Endometrial microvascular endothelial cells (primary cell): ENCODE measurements at regions not wholly inside any gene's neighbourhood (a gene's known extent, or its start where the extent isn't known, plus 50 kb on each side); places are given as distances from the start of the nearest gene placed in this dataset.

ENCODE experiments used
- in situ Hi-C: cut with HindIII; loops from 2 replicates; pipeline ENCODE4 v1.10.0; 2017; ENCODE audit warnings: low sequenced_read_pairs, low pct_unique_long_range_greater_than_20kb; ENCODE audit errors: inconsistent ontology term

DNA sequence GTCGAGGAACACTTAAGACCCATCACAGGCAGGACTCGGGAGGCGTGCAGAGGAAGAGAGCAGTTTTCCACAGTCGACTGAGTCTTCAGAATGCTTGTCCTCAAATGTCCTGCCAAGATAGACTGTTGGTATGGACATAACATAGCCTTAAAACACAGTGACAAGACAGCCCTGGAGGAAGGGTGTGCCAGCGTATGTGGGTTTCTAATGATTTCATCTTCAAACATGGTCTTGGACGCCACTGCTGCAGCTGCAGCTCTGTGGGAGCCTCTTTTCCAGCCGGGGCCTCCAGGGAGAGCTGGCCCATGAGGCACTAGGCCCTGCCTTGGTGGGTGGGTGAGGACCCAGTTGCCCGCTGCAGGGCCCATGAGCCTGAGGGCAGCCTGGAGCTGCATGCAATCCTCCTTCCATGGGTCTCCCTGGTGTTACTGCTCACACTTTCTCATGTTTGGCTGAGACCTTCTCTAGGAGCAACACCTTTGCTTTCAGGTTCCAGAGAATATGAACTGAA is 198.6 kb downstream of the KLF13 start:
- in situ Hi-C loops: no loop called here

DNA sequence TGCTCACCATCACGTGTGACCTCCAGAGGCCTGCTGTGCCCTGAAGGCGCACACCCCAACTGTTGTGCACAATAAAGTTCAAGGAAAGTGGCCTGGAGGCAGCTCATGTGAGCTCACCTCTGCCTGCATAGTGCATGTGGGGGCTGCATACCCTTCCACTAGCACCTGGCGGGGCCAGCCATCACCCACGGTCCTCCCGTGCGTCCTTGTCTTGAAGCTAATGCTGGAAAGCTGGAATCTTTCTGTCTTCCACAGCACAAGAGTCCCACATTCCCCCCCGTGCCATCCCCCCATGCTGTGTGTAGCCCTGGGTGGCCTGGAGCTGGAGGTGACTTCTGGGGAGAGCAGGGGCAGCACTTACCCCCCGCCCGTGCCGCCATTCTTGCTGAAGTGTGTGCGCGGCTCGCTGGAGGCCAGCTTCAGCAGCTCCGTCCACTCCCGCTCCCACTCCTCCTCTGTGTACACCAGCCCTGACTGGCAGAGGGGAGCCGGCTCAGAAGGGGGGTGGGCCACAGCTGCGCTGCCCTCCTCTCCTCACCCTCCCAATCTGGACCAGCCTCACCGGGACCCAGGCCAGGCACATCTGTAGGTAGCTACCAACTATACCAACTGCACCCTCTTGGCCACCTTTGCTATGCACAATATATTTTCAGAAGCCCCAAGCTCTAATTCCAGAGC is 199.5 kb downstream of the KLF13 start:
- in situ Hi-C loops: no loop called here

DNA sequence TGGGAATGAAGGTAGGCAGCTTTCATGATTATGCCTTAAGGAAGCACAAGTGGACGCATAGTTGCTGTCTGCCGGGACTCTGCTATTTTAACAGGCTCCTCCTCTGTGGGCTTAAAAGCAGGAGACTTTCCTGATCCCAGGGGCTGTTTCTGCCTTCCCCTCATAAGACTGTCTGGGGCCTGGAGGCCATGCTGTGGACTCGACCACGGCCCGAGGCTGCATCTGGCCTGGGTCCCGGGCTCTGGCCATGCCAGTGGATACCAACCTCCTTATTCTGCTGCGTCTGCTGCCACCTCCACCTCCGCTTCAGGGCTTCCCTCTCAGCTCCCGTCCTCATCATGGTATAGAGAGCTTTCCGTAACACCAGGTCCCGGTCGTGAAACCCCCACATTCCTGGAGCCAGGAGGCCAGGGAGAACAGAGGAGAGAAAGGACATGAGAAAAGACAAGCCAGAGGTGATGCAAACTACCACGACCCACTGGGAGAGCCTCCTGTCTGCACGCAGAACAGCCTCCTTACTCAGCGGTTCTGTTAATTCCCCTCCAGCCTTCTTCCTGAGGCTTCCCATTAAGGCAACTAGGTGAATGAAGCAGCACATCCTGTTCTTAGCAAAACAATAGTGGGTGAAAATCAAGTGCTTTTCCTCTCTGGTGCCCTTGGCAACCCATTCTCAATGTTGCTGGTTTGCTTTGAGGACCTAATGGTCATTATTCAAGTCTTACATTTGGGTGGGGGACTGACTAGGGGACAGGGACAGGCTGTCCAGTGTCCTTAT is 200.5 kb downstream of the KLF13 start:
- in situ Hi-C loops: no loop called here

DNA sequence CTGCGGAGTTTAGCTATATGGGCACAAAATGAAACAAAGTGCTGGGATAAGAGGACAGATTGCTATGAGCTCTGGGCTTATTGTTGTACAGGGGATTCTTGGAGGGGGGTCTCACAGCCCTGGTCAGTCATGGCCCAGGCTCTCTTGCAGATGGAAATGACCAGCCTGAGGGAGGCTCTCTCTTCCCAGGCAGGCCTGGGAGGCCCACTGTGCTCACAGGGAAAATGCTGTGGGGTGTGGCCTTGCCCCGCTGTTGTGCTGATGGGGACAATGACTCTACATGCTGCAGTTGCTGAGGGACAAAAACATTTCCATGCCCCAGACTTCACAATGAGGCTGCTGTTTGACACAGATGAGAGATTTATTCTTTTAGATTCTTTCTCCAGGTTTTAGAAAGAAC is 202.2 kb downstream of the KLF13 start:
- in situ Hi-C loops: no loop called here

DNA sequence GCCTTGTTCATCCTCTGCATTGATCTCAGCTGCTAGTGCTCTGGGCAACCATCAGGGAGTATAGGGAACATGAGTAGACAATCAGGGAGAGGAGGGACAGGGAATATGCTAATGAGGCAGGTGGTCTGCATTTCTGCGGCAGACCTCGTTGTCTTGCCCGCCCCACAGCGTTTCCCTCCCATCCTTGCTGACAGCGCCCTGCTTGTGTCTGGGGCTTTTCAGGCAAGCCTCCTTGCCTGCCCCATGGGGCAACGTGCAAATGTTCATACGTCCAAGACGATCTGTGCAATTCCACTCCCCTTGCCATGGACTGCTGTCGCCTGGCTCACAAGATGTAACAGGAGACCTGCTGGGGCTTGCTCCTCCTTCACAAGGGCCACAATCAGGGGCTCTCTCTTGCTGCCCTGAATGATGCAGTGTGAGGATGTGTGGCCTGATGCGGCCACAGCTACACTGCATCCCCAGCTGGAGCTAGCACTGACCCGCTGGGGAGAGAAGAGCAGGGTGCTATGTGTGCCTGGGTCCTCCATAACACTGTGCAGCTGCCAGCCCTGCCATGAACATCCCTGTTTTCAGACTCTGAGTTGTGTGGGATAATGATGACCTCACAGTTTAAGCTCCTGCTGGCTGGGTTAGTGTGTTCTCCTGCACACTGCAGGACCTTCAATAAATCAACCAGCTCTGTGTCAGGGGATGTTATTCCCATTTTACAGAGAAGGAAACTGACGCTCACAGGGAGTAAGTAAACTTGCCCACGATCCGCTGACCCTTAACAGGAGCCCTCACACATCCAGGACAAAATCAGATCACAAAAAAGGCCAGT is 211.3 kb downstream of the KLF13 start:
- in situ Hi-C loops: no loop called here

DNA sequence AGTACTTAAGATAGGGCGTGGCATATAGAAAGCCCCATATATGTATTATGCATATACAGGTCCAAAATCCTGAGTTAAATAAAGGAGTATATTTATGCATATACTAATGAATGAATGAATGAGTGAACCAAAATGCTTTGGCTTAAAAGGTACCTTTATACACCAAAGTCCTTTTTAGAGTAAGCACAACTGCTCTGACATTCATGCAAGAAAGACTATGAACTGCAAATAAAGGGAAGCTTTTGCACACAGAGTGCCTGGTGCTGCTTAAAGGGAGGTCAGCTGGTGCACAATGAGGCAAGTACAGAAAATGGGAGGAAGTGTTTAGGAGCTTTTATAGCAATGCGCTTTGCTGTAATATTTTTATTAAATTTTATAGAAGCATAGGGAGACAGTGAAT is 214.0 kb downstream of the KLF13 start:
- in situ Hi-C loops: no loop called here

DNA sequence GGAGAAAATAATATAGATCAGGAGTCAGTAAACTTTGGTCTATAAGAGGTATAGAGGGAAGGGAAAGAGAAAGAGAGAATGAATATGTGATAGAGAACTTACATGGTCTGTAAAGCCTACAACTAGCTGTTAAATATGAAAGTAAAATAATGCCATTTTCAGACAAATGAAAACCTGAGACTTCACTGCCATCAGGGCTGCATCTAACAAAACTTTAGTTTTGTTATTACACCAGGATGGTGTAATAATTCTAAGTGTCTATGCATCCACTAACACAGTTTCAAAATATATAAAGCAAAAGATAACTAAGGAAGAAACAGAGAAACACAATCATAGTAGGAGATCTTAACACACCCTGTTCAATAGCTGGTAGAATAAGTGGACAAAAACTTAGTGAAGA is 217.7 kb downstream of the KLF13 start:
- in situ Hi-C loops: no loop called here

DNA sequence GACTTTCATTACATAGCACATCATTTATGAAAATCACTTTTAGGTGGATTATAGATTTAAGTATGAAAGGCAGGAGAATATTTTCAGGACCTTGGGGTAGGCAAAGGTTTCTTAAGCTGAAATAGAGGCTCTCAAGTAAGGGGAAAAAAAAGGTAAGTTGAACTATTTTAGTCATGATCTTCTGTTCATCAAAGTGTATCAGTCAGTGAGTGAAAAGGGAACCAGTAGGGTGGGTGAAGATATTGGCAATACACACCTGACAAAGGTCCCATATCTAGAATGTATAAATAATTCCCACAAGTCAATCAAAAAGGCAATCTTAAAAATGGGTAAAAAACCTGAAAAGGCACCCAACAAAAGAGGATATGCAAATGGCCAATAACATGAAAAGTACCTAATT is 218.6 kb downstream of the KLF13 start:
- in situ Hi-C loops: no loop called here

DNA sequence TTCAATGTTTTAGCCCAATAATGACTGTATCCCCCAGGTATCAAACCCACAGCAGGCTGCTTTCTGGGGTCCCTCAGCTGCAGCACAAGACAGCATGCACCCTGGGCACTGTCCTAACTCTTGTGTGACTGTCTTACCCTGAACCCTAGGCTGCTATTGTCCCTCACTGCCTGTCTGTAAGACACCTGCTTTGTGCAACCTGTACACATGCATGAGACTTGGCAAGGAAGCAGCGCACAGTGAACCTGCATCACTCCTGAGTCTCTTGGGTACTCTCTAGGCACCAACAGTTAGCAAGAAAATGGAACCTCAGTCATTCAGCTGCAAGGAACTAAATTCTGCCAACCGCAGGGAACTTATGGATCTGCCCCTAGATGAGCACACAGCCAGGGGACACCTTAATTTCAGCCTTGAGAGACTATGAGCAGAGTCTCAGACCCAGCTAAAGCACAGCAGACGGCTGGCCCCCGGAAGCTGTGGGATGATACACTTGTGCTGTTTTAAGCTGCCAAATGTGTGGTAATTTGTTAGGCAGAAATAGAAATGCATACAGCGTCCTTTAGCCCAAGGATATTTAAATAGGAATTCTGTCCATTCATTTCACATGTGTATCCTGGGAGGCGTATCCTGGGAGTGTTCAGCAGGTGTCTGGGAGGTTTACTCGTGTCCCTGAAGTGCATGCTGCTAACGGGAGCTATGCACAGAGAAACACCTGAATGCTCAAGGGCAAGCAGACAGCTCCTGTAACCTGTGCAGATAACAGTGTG is 223.8 kb downstream of the KLF13 start:
- in situ Hi-C loops: no loop called here

DNA sequence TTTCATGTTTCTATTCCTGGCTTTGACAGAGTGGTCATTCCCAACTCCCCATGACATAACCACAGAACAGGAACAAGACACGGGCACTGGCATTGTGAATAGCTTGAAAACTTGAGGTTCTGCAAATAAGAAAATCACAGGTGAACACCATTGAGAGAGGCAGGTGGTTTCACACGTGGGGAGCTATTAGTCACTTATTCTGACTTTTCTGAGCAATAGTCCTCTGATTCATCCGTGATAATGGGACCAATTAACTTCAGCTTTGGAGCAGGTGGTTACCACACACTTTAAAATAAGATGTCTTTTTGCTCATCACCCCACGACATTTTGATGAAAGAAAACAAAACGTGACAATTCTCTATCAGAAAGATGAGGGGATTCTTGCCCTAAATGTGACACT is 224.7 kb downstream of the KLF13 start:
- in situ Hi-C loops: no loop called here

DNA sequence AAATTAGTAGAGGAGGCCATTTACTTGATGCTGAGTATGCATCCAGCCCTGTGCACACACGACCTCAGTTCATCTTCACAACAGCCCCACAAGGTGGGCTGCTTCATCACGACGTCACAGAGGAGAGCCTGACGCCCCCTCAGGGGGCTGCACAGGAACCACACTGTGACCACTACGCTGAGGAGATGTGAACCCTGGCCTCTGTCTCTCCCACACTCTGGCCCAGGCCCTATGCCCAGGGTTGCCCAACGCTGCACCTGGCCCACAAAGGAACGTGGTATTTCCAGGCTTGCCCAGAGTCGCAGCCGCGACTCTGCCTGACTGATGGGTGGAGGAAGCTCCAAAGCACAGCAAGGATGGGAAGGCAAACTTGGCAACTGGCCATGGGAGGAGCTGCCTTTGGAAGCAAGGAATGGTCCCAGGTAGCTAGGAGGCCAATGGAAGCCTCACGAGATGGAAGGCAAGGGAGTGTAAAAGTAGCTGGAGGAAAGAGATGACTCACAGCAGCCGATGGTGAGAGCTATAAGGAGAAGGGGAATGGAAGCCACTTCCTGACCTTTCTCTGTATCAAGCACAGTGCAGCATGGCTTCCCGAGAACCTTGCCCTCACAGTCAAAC is 226.0 kb downstream of the KLF13 start:
- in situ Hi-C loops: no loop called here

DNA sequence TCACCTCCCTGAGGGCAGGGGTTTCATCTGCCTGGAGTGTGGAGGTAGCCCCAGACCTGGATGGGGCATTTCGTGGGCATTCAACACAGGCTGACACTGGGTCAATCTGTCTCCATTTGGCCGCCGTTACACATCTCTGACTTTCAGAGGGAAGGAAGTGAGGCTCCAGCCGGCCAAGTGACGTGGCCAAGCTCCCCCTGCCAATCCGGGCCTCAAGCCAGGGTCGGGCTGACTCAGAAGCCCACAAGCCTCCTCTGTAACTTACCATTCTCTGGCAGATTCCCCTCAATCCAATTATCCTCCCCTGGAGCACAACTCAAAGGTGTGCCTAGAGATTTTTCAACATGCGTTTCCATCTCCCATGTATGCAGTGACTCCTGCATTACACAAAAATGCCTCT is 227.6 kb downstream of the KLF13 start:
- in situ Hi-C loops: no loop called here

DNA sequence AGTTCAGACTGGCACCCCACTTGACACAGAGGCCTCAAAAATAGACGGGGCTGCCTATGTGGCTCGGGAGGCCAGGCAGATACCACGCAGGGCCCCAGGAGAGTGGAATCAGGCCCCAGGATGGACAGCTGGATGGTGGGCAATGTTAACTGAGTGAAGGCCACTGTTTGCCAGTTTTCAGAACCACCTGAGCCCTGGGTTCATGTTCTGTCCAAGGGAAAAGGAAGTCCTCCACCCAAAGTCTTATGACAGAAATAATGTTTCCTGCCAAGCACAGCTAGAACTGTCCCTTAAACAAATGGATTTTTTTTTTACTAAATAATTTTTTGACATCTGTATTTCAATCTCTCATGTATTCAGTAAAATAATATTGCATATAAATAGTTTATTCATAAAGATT is 228.4 kb downstream of the KLF13 start:
- in situ Hi-C loops: no loop called here

DNA sequence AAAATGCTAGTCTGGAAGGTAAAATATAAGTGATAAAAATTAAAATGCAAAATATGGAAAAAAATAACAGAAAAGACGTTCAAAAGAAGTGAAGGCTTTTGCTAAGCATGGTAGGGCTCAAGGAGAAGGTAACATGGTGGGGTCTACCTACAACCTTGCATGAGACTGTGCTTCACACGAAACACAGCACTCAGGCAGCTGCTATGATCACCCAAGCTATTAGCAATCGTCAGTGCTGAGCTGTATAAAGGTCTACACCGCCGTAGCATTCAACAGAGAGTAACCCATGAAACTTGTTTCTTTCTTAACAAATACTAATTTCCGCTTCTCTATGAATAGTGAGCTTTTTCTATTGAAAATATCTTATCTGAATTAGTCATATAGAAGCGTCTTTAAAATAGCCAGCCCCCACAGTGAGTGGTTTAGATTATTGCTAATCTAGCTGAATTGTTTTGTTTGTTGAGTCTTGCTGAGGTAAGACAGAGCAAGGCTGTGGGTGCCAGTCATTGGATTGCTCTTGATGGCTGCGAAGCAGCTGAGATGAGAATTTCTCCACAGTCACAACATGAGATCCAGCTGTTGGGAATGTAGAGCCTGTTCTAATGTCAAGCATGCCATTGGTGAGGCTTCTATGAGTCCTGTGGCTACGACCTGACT is 230.0 kb downstream of the KLF13 start:
- in situ Hi-C loops: no loop called here

DNA sequence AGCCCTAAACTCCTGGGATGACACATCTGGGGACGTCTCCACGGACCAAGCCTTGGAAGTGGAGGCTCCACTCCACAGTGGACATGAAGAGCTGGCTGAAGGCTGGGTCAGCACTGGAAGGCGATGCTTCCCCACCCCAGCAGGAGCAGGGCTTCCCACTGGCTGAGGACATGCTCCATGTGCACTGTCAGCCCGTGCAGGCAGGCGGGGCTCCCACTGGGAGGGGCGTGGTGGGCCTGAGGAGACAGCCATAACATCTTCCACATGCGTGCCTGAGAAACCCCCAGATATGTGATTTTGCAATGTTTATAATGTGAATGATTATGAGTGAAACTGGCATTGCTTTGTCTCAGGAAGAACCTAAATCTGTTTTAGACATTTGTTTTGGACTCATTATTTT is 231.3 kb downstream of the KLF13 start:
- in situ Hi-C loops: no loop called here

DNA sequence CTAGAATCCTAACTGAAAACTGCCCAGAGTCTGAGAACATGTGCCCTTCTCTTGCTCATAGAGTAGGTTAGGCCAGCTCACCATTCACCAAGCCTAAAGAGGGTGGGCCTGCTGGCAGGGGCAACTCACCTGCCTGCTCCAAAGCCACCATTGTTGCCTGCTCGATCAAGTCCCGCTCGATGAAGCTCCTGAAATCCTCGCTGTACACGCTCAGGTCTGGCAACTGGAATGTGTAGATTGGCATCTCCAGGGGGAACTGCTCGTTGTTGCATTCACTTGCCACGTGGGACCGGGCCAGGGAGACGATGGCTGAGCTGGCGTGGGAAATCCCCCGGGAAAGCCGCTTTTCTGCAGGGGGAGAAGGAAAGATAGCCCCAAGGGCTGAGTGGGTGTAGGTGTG is 232.2 kb downstream of the KLF13 start:
- in situ Hi-C loops: no loop called here

DNA sequence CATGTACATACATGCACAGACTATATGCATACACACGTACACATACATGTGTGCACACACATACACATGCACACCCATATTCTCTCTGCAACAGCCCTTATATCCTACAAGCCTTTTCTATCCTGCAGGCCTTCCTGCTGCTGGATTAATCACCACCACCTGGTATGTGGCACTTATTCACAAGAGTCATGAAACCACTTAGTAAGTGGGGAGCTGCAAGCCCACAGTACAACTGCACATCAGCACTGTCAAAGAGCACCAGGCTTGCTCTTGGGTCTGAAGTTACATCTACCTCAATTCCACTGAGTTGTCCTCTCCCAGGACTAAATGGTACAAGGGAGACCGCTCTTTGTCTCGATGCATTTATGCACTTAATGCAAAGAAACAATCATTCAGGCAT is 233.2 kb downstream of the KLF13 start:
- in situ Hi-C loops: no loop called here

DNA sequence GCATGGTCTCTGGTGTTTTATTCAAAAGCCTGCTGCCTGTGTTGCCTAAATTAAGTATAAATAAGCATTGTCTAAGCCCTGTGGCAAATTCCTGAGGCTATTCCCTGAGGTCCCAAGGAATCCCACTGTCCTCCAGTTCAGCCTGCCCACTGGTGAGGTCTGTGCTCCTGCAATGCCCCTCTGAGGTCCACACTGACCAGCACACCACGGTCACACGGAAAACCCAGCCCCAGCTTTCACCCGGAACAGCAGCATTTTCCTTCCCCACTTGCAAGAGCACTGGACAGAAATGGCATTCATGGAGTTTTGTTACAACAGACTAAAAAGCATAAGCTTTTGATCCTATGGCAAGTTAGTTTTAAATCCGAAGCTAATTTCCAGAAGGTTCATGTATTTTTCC is 234.0 kb downstream of the KLF13 start:
- in situ Hi-C loops: no loop called here
